Mucosa of gallbladder (tissue), 1 donor: ENCODE measurements at regions not wholly inside any gene's neighbourhood (a gene's known extent, or its start where the extent isn't known, plus 50 kb on each side); places are given as distances from the start of the nearest gene placed in this dataset.
"Not testable (repeated sequence)": the region's sequence is repeated elsewhere in the genome, so short reads cannot be mapped to it uniquely, and the experiment has no call there.

Experiments
- DNase-seq: peaks from one replicate; pipeline ENCODE4 v3.0.0-alpha.2; 2020; ENCODE audit warnings: low spot score
- donor health status: DM: no; HTN: no; CAD: no.

DNA sequence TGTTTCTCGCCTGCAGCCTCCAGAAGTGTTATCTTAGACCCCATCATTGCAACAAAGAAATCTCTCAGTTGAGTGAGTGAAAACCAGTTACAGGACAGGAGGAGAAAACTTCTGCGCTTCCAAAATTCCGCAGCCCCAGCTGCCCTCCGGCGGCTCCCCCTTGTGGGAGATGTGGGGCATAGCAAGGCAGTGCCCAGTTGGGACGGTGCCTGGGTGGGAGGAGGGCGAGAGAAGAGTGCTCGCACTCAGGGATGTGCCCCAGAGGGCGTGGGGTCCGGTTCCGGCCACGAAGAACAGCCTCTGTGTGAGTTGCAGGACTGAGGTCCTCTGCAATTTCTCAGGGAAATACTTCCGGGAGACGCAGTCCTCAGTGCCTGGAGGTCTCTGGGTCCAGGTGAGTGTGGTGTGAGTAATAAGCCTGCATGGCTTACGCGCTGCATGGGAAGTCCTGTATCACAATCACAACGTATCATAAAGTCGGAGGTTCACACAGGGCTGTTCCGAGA is 87.0 kb upstream of the BLID start:
- peak; percentile 47 for DNase-seq

DNA sequence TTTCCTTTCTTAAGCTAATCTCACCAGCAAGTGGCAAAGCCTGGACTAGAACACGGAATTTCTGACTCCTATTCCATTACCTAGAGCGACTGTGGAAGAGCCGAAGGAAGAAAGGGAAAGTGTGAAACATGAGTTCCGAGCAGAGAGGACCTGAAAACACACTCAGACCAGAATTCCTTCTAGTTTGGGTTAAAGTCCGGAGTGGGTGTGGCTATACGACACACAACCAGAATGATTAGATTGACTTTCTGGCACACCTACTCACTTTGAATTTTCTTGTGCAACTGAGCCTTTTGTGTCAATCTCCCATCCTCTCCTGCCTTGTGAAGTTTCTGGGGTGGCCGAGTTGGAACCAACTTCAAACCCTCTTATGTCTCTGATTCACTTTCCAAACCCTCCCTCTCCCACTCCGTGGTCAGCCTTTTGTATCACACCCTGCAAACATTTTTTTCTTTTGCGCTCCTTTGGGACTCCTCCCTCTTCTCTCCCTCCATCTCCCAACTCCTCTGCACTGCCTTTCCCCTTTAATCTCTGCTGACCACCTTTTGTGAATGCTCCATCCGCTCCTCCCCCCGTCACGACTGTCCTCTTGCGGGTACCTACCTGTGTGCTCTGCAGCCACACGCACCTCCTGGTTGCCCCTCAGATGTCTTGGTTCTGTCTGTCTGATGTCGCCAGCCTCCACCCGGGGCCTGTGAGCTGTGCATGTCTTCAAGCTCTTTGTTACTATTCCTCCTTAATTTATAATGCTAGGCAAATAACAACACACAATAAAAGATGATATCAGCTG is 86.3 kb upstream of the BLID start:
- DNase-seq: peak; percentile 35

DNA sequence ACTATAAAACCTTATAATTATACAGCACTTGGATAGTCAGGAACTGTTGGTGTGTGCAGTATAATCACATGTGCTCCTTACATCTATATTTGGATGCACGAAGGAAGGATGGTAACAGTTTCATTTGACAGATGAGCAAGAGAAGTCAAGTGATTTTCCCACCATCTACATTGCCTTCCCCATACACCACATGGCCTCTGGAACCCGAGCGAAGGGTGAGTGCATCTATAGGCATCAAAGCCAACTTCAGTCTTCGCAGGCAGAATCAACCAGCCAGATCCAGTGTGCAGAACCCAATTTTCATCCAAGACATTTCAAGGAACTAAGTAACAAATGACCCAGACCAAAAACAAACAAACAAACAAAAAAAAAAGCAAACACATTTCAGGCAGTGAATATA is 85.1 kb upstream of the BLID start:
- DNase-seq: no peak

DNA sequence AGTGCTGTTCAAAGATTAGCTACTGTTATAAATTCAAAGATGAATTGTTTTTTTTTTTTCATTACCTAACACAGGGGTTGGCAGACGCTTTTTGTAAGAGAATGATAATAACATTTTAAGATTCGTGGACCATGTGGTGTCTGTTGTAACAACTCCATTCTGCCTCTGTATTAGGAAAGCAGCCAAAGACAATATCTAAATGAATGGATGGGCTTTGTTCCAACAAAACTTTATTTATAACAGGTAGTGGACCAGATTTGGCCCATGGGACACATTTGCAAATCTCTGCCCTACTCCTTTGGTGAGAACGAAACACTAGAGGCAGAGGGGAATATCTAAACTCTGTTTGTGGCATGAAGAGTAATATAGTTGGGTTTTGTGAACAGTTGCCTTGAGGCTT is 83.6 kb upstream of the BLID start:
- no peak for DNase-seq

DNA sequence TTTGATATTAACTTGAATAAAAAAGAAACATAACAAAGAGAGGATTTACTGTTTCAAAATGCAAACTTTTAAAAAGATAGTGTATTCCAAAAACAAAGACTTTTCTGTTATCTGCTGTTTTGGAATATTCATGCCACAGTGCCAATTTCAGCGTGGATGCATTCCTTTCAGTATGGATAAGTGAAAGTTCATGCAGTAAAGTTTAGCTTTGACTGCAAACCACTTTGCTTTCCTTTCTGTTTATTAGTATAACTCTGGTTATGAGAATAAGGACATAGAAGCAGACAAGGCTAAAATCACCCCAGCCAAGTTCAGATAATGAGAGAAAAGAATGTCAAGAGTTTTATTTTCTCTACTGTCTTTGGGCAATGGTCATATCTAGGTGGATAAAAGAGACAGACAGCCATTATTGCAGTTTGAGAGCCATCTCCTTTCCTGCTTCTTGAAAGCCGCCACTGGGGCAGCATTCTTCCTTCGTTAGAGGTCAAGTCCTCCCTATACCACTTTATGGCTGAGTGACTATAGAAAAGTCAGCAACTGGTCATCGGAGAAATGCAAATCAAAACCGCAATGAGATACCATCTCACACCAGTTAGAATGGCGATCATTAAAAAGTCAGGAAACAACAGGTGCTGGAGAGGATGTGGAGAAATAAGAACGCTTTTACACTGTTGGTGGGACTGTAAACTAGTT is 82.4 kb upstream of the BLID start:
- no peak for DNase-seq

DNA sequence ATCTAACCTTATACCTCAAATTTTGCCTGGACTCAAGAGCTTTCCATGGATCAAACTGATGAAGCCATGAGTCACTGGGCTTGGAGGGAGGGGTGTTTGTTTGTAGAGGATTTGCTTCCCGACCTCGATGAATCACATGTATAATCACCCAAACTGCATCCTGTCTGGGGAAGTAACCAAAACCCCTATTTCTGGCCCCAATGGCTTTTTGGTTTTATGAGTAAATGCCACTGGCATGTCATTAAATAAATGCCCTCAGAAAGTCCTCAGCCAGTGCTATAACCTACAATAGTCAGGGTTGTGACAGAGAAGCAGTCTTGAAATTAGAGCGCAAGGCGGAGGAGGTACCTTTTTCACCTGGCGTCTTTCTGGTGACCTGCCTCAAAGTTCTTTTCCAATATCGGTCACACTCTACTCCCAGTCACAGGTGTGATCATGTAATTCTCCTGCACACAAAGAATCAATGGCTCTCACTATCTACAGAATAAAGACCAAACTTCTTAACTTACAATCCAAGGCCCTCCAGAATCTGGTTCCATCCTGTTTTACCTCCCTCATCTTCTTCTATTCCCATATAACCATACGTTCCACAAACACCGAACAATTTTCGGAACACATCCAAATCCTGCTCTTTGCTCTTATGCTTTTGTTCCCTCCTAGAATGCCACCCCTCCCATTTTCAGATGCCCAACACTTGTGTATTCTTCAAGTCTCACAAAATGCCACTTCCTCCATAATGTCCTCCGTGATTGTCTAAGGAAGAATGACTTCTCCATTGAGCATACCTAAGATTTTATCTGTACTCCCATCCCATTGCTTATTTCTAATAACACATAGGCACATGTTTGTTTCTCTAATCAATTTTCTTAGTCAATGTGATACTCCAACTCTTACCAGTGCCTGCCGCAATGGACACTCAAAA is 81.3 kb upstream of the BLID start:
- DNase-seq: no peak

DNA sequence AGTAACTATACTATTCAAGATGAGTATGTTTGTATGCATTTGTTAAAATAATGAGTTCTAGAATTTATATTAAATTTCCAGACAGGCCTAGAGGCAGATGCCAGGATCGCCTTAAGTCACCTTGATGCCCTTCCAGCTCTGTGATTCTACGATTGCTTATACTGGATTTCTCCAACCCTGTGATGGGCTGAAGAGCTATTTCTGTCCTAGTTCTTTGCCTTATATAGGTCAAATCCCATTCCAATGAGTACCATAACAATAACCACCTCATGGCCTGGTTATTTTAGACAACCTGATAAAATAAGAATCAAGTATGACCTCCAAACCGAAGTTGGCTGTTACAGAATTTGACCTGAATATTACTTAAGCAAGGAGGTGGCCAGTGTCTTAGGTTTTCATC is 79.8 kb upstream of the BLID start:
- DNase-seq: no peak

DNA sequence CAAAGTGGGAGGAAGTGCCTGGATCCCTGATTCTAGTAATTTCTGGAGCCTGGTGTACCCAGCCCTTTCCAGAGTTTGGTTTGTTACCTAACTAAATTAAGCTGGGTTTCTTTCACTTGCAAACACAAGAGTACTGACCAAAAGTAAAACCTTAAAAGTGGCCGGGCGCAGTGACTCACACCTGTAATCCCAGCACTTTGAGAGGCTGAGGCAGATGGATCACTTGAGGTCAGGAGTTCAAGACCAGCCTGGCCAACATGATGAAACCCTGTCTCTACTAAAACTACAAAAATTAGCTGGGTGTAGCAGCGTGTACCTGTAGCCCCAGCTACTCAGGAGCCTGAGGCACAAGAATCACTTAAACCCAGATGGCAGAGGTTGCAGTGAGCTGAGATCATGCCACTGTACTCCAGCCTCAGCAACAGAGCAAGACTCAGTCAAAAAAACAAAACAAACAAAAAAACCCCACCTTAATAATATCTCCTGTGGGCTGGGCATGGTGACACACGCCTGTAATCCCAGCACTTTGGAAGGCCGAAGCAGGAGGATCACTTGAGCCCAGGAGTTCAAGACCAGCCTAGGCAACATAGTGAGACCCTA is 78.0 kb upstream of the BLID start:
- not testable (repeated sequence) for DNase-seq

DNA sequence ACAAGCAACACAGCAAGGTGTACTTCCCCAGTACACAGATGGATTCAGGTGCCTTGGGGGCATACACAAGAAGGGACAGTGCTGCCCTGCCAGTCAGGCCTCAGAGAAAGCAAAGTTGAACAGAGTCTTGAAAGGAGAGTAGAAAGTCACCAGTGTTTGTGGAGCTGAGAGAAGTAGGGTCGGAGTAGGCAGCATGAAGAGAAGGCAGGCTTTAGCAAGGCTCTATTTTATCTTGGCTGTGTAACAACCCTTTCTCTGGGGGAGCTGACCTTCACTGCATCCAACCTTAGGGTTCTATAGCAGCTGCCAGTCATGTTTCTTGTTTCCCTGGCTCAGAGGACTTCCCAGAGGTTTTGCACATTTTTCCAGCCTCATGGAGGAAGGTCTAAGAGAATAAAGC is 77.4 kb upstream of the BLID start:
- no peak for DNase-seq

DNA sequence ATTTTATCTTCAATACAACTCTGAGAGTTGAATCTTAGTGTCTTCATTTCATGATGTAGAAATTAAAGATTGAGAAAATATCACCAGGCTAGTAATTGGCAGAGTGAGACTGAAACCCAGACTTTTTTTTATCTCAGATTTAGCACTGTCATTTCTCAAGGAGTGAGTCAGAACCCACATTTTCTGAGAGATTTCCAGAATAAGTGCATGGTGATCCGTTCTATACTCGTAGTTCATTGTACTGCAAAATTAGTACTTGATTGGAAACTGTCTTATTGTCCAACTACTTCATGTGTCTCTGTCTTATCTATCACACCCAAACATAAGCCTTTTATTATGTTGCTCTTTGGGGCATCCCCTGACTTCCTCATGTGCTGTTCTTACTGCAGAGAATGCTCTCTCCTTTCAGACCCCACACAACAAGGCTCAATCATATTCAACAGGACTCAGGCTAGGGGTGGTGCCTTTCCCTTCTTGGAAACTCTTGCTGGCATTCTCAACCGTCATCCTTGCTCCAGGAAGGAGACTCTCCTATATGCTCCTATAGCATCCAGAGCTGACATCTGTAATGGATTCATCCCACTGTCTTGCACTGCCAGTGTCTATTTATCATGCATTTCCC is 76.7 kb upstream of the BLID start:
- no peak for DNase-seq

DNA sequence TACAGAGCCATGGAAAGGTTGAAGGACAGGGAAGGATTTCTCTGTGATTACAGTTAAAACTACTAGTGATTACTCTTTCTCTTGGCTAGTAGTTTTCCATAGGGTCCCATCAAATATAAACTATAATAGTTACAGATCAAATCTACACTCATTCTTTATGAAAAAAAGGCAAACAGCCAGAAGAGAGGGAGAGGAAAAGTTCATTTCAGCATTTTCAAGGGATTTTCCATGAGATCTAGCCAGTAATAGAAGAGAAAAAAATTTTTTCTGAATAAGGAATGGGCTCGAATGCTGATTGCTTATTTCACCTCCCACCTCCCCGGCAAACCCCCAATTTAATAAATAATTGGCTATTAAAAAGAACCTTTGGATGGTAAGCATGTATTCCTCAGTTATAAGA is 74.8 kb upstream of the BLID start:
- no peak for DNase-seq

DNA sequence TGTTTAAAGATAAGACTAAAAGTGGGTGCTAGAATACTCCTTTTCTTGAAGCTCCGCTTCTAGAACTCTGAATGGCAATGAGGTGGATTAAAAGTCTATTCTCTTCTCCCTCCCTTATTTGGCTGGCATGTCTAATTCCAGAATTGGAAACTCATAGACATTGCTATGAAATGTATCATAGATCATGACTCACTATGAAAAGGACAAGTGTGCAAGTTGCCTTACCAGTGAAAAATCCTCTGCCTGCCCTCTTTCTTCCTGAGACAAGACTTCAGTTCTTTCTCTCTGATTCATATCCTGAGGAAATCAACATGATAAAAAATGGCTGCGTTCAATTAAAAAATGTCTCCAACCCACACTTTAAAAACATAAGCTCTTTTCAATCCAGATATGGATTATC is 73.2 kb upstream of the BLID start:
- DNase-seq: no peak

DNA sequence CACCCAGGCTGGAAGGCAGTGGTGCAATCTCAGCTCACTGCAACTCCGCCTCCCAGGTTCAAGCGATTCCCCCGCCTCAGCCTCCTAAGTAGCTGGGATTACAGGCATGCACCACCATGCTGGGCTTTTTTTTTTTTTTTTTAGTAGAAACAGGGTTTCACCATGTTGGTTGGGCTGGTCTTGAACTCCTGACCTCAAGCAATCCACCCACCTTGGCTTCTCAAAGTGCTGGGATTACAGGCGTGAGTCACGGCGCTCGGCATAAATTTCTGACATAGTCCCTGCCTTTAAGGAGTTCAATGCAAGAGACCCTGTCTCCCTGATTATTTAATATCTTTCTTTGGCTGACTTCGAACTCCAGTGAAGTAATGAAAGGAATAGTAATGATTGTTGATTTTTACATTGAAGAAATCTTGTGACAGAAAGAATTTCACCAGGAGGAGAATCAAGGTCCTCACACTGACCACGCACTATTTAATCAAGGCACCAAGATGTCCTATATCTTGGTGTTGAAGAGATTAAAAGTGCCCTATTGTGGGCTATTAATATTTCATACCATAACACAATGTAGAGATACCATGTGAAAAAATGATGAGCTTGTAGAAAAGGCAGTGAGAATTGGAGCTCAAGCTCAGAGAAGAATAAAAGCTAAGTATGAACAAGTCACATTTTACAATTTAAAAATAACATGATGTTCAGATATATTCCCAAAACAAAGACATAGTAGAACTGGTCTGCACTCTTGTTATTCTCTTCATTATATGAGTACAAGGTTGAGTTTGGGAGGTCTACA is 71.6 kb upstream of the BLID start:
- no peak for DNase-seq

DNA sequence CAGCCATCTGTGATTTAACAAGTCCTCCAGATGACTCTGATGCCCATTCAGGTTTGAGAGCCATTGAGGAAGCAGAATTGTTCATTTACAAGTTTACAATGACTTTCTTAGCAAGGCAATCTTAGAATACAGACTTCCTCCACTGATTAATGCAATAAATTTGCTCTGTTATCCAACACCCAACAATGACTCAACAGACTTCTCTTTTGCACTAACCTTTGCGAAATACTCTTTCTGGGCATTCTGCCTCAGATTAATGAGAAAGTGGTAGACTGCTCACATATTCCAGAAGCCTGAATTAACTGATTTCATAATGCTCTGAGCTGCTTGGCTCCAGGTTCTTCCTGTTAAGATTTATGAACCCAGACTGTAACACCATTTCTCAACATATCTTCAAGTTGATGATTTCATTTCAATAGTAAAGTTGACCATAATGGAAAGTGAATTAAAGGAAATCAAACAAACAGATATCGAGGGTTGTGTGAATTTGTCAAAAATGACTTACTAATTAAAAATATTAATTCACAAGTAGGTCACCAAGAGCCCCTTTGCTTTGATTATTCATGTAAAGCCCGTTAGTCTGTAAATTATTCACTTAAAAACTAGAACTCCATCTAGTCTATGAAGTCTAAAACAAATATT is 70.5 kb upstream of the BLID start:
- no peak for DNase-seq

DNA sequence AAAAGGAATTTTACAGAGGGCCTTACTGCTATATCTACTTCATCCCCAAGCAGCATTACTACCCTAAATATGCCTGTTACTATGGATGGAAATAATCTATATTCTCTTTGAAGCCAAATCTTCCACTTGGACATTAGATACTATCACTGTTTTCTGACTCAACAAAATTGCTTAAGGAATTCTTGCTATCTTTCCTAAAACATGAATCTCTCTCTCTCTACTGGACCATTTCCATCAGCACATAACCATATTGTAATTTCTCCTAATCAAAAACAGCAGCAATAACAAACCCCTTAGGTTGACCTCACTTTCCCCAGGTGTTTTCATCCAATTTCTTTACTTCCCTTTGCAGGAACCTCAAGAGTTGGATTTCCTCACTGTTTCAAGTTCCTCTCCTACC is 67.9 kb upstream of the BLID start:
- DNase-seq: no peak

DNA sequence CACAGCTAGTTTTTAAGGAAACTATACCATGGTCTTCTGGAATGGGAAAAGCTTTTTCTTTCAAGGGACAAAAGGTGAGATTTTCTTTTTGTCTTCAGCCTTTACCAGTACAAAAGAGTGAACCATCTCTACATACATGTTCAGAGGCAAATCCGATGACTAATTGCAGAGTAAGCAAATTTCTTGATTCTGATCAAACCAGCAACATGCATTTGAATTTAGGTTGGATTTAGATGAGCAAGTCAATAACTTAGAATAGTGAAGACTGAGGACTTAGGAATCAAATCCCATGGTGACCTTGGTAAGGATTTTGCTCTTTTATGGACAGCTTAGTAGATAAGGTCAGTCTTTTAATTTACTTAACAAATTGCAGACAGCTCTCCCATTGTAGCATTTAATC is 65.9 kb upstream of the BLID start:
- no peak for DNase-seq

DNA sequence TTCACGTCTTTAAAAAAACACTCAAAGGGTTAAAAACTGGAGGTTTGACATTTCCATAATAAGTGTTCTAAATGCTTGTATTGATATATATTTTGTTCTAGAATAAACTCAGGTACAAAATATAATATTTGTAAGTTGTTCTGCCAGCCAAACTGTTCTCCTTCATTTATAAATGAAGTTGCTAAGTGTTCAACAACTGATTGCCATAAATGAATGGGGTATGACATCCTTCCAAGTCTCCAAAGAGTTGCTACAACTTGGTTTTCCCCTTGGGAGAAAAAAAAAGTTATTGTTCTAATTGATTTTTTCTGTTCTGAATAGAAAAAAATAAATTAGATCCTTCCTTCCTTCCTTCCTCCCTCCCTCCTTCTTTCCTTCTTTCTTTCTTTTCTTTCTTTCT is 65.4 kb upstream of the BLID start:
- no peak for DNase-seq

DNA sequence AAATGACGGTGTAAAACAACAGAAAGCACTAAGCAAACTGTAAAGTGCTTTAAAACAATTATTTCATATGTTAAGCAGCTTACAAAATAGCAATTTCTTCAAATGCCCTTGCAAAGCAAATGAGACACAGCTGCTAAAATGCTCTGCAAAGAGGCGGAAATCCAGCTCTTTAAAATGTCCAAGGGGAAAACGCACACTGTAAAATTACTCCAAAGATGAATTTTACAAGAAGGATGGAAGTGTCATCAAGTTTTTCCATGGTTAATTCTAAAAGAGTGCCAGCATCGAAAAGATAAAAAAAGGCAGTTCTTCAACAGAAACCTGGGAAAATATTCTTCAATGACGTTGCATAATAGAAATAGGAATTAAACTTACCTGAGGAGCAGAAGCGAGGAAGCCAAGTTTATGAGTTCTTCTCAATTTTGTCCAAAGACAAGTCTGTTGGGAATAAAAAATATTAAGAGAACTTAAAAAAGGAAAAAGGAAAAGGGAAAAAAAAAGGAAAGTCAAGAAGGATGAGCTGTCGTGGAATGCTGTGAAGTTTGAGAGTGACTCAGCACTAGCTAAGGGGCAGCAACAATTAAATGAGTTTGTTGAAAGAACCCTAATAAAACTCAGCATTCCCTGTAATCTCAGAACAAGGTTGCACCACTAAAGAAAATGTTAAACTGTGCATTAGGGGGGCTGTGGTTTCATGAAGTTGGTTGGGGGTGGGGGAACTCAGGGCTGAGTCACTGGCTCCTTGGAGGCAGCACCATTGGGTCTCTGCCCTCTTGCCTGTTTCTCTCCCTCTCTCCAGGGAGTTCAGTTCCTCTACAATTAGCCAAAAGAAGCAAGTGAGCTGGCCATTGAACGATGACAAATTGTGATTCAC is 64.2 kb upstream of the BLID start:
- DNase-seq: no peak

DNA sequence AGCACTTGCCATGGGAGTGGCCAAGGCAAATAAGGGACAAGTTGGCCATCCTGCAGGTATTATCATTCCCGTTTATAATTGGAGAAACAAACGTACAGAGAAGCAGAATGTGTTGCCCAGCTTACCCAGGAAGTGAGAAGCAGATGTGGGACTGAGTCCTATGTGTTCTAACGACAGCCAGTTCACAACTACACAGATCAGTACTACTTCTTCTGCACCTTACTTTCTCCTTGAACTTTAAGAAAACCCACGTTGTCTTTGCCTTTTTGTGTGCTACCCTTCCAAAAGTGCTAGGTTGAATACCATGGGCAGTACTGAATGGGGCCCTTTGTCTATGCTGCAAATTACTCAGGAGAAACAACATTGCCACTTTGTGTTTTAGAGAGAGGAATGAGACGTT is 62.8 kb upstream of the BLID start:
- no peak for DNase-seq
